GM12891 (cell line): ENCODE measurements at regions not wholly inside any gene's neighbourhood (a gene's known extent, or its start where the extent isn't known, plus 50 kb on each side); places are given as distances from the start of the nearest gene placed in this dataset.

ENCODE experiments used
- DNase-seq: peaks from one replicate; pipeline ENCODE4 v3.0.0; 2011; ENCODE audit warnings: low spot score; ENCODE audit not compliant: insufficient read length
- FAIRE-seq: peaks from 2 replicates; lab custom pipeline; 2011; peaks lifted over from hg19 to GRCh38; lab: Jason Lieb, UNC
- PAX5 ChIP-seq: IDR thresholded peaks from 2 replicates; pipeline ENCODE4 v1.6.1; 2011; ENCODE audit warnings: low read length, moderate library complexity, mild to moderate bottlenecking; ENCODE audit not compliant: insufficient read depth, severe bottlenecking
- POLR2A ChIP-seq: IDR thresholded peaks from 2 replicates; pipeline ENCODE4 v1.6.1; 2011; ENCODE audit warnings: low read depth, low read length, control low read depth
- POLR2AphosphoS5 ChIP-seq: IDR thresholded peaks from 2 replicates; pipeline ENCODE4 v1.6.1; 2011; ENCODE audit warnings: low read depth, low read length, control low read depth
- POU2F2 ChIP-seq: IDR thresholded peaks from 2 replicates; pipeline ENCODE4 v1.6.1; 2011; ENCODE audit warnings: low read depth, mild to moderate bottlenecking, control low read depth, low read length, moderate library complexity
- SPI1 ChIP-seq: IDR thresholded peaks from 2 replicates; pipeline ENCODE4 v1.6.1; 2011; ENCODE audit warnings: low read depth, low read length, control low read depth
- TAF1 ChIP-seq: IDR thresholded peaks from 2 replicates; pipeline ENCODE4 v1.6.1; 2011; ENCODE audit warnings: low read depth, low read length, control low read depth

DNA sequence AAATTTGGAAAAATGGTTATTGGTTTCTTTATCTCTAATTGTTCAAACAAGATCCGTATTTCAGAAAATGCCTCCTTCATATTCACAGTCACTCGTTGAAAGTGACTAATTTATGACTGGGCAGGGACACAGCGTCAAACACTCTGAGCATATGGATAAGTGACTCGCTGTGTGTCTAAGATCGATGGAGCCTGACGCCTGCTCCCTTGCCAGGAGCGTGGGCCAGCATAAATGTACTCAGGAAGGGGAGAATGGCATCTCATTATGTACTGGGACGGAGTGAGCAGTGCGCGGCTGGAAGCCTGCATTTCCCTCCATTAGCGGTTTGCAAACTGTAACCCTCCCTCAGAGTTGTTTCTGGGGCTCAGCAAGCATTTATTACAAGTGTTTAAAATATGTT lies 79.8 kb upstream of the CAST start:
- FAIRE-seq: no peak
- no peak for DNase-seq
- TF ChIP-seq SPI1 (no peak), TAF1 (no peak), POU2F2 (no peak), POLR2A (no peak), POLR2AphosphoS5 (no peak), PAX5 (no peak)

DNA sequence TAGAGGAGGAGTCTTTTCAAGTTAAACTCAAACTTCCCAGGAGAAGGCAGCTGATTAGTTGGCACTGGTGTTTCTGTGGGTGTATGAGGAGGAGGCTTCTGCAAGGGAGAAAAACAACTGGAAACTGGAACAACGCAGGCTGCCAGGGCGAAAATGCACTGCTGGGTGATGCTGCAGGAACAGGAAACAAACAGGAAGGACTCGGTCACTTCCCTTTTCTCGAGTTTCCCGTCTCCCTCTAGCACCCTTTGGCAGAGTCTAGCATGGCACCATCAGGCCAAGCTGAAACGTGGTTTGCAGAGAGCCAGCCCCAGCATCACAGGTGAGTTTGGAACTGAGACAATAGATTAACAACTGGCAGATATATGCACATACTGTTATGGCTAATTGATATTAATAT lies 77.5 kb upstream of the CAST start:
- FAIRE-seq: no peak
- TF ChIP-seq SPI1: peak; percentile 20; the same call in 1 of the 2 replicates
- no peak for TF ChIP-seq POU2F2
- no peak for DNase-seq

DNA sequence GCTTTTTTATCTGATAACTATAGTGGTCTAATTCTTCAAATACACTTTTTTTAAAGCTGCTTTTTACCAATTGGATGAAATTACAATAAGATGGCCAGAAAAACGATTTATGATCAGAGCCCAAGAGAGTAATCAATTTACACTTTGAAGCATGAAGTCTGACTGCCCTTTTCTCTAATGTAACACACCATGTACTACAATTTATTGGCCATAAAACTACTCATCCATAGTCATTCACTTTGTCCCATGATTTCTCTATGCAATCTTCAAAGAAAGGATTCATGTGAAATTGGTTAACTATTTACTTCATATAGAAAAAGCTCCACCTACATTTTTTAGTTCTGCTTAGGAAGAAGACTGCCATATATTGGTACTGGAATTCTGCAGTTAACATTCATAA lies 73.6 kb upstream of the CAST start:
- DNase-seq: no peak
- TF ChIP-seq PAX5 (no peak), POU2F2 (no peak)
- no peak for FAIRE-seq

DNA sequence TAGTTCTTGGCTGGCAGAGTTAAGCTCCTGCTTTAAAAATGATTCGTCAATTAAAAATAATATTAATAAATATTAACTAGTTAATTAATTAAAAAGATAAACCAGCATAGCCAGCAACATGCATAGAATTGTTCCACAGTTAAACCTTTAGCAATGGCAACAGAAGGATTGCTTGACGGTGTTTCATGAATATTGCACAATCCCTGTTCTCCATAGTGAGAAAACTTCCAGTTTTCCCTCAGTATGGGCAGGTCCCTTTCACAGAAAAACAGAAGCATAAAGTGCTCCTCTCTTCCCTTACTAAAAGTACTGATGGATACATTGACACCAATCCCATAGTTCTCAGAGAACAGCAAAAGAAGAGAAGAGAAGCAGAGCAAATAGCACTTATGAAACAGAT lies 71.4 kb upstream of the CAST start:
- DNase-seq (no peak), FAIRE-seq (no peak)

DNA sequence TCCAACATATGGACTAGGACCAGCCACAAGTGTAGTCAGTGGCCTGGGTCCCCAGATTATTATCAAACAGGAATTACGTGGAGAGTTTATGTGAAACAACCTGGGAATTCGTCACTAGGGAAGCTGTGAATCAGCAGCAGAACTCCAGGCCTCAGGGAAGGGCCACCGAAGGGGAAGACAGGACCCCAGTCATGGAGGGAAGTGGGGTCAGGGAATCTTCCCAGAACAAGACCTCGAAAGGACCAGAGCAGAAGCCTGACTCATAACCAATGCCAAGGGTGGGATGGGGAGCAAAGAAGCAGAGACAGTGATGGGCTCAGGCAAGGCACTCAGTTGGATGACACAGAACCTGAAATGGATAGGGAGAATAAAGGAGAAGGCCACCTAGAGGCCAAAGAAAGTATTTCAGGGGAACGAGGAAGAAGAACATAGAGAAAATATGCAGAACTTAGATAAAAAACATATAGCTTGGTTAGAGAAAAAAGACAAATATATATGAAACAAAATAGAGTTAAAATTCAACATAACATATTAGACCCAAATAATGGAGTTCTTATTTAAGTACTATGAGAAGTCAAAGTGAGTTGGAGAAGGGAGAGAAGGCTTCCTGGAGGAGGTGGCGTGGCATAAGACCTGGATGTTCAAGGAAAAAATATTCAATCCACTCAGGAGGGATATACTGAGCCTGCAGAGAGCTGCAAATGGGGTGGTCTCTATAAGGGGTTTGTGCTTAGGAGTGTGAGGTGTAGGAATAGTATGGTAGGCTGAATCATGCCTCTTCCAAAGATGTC lies 66.7 kb upstream of the CAST start:
- DNase-seq: no peak
- no peak for TF ChIP-seq PAX5
- no peak for TF ChIP-seq POLR2A
- TF ChIP-seq POU2F2: no peak
- TF ChIP-seq POLR2AphosphoS5: no peak
- TF ChIP-seq SPI1: no peak
- no peak for TF ChIP-seq TAF1
- no peak for FAIRE-seq

More for the DNA sequence above, 71.4 kb upstream of the CAST start:
- TF ChIP-seq POLR2AphosphoS5 (no peak), SPI1 (no peak), TAF1 (no peak)

DNA sequence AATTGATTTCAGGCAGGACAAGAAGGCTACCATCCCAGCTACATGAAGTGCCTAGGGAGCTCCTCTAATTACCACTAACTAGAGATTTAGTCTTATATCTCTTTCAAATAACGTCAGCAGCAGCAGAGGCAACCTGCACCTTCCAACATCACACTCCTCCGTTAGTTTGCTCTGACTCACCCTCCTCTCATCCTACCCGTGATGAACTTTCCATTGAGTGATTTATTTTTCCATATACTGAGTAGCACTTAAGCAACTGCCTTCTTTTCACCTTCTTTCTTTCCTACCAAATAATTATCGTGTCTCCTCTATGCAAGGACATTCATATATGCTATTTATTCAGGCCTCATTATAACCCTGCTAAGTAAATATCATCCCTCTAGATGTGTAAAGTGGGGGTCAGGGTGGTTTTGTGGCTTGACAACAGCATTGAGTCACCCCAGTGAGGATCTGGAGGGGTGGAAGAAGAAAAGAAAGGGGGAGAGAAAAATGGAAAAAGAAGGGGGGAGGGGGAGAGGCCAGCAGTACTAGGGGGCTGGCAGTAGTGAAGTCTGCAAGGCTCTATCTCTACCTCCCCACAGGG lies 64.6 kb upstream of the CAST start:
- TF ChIP-seq SPI1: no peak
- DNase-seq: no peak
- FAIRE-seq: no peak

DNA sequence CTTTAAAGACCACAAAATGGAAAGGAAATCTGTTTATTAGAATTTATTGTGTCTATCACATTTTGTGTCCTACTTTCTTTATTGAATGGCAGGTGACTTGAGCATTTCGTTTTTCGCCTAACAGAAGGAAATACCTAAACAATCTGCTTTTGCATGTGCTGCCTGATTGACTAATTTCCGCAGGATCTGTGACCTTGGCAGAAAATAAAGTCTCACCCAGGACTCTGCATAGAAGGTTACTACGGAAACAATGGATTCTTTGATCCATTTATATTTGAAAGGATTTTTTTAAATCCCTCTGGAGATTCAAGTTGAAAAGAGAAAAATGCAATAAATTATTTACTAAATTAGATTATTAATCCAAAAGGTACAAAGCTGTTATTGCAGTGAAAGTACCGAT lies 61.0 kb upstream of the CAST start:
- FAIRE-seq (no peak), DNase-seq (no peak)
- TF ChIP-seq PAX5 (no peak), TAF1 (no peak), POU2F2 (no peak), SPI1 (no peak)

DNA sequence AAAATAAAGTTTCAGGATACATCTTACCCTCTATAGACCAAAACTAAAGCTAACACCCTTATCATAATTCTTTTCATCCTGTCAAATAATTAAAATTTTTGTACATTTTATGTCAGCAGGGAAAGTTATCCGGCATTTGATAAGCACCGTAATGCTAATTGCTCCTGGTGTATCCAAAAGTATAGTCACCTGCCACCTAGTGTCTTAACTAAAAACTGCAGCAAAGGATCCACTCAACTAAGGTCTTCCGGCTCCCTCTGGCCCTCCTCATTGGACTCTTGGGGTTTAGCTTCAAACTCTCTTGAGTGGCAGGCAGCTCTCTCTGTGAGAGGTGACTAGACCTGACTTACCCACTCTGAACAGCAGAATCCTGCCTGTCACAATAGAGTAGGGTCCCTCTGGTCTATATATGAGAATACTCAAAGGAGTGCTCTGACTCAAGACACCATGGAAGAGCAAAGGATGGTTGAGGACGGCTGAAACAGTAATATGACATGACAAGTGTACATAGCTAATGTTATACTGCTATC lies 60.4 kb upstream of the CAST start:
- DNase-seq (peak; percentile 25), FAIRE-seq (peak; percentile 86)
- no peak for TF ChIP-seq SPI1
- no peak for TF ChIP-seq POLR2A
- TF ChIP-seq POLR2AphosphoS5: no peak
- no peak for TF ChIP-seq PAX5
- no peak for TF ChIP-seq TAF1
- TF ChIP-seq POU2F2: no peak

DNA sequence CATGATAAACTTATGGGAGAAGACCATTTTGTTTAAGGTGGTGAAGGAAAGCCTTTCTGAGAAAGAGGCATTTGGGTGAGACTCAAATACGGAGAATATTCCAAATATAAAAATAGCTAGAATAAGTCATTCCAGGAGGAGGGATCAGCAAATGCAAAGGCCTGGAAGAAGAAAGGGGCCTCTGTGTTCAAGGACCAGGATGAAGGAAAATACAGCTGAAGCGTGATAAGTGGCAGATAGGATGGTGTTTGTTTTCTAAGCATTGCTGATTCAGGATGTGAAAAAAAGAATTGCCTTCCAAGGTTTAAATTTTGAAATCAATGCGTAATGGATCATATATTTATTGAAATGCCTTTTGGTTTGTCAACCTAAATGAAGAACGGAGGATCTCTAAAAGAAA lies 59.4 kb upstream of the CAST start:
- FAIRE-seq: no peak
- DNase-seq: no peak
- TF ChIP-seq POLR2A (no peak), POLR2AphosphoS5 (no peak), SPI1 (no peak), TAF1 (no peak), POU2F2 (no peak), PAX5 (no peak)

DNA sequence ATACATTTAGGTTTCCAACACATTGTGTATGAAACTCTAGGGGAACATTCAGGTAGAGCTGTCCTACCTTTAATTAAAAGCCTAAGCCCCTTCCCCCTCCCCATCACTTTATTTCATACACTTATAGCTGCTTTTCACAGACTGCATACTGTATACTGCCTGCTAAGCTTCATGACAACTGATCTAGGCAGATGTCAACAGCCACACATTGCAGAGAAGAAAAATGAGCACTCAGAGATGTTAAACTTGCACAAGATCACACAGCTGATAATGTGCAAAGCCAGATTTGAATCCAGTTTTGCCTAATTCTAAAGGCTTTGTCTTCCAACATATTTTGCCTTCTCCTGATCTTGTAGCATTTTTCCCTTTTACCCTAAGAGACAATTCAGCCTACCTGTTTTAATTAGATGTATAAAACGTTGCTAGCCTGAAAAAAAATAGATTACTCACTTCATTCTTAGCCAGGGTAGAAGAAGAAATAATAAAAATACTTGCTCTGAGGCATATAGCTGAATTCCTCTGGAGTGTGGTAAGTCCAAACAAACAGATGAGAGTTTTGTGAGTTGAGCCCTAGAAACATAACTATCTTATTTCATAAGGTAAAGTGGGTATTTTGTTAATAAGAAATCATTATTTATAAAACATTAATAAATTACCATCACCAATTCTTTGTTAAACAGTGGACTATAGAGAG lies 56.9 kb upstream of the CAST start:
- TF ChIP-seq PAX5 (no peak), POLR2A (no peak), POU2F2 (no peak), POLR2AphosphoS5 (no peak), TAF1 (no peak), SPI1 (no peak)
- DNase-seq (no peak), FAIRE-seq (no peak)
